CD4-positive, alpha-beta T cell (primary cell): ENCODE measurements at regions not wholly inside any gene's neighbourhood (a gene's known extent, or its start where the extent isn't known, plus 50 kb on each side); places are given as distances from the start of the nearest gene placed in this dataset.
"Not testable (repeated sequence)": the region's sequence is repeated elsewhere in the genome, so short reads cannot be mapped to it uniquely, and the experiment has no call there.

Source experiments
- ATAC-seq: fragments of 200-7000 bp; cut with Tn5 transposase; one replicate; pipeline ENCODE4 v1.10.0; 2022; ENCODE audit warnings: mild to moderate bottlenecking; ENCODE audit not compliant: poor library complexity
- CTCF ChIA-PET: fragments of 350-600 bp; sonication (Branson Sonifier 250); formaldehyde crosslinking; loops from one replicate; lab custom pipeline; 2021; ENCODE audit warnings: antibody characterized with exemption, inconsistent platforms; lab: Charles Lee
- POLR2A ChIA-PET: fragments of 350-600 bp; sonication (Branson Sonifier 250); formaldehyde crosslinking; loops from one replicate; lab custom pipeline; 2021; ENCODE audit warnings: antibody characterized with exemption, inconsistent platforms; lab: Charles Lee
- DNase-seq, 14 experiments: peaks; one replicate each; pipeline ENCODE4 v3.0.0-alpha.2; 2013 to 2020; ENCODE audit warnings: mixed read lengths in 2 of 14
- H3K27ac ChIP-seq, 2 donors: one replicate each; pipeline versions ENCODE4 v1.5.1 to v1.7.0; 2013; ENCODE audit warnings: low read length in 2 of 2, low read depth in 1 of 2, mild to moderate bottlenecking in 1 of 2
- H3K27me3 ChIP-seq, 2 experiments: 1 replicate in 1 of 2; 2 replicates in 1 of 2; pipeline versions ENCODE4 v1.6.1 to v1.7.0; 2013; ENCODE audit warnings: low read length in 2 of 2, control low read depth in 1 of 2, mild to moderate bottlenecking in 1 of 2, moderate library complexity in 1 of 2; ENCODE audit not compliant: insufficient read depth in 2 of 2, control insufficient read depth in 1 of 2
- H3K36me3 ChIP-seq: one replicate; pipeline ENCODE4 v1.6.1; 2013; ENCODE audit warnings: low read length, control low read depth; ENCODE audit not compliant: insufficient read depth
- H3K4me1 ChIP-seq: one replicate; pipeline ENCODE4 v1.6.1; 2013; ENCODE audit warnings: low read length, control low read depth; ENCODE audit not compliant: insufficient read depth
- H3K4me3 ChIP-seq: one replicate; pipeline ENCODE4 v1.5.1; 2013; ENCODE audit warnings: mild to moderate bottlenecking, low read length, moderate library complexity
- H3K9me3 ChIP-seq, 2 experiments: 1 replicate in 1 of 2; 2 replicates in 1 of 2; pipeline versions ENCODE4 v1.6.1 to v1.7.0; 2013; ENCODE audit warnings: low read length in 2 of 2, mild to moderate bottlenecking in 2 of 2, control low read depth in 1 of 2, moderate library complexity in 1 of 2; ENCODE audit not compliant: control insufficient read depth in 1 of 2, insufficient read depth in 1 of 2
- H3K27ac Mint-ChIP-seq: one replicate; pipeline ENCODE4 v1.8.0; 2020; ENCODE audit warnings: mixed read lengths
- H3K27me3 Mint-ChIP-seq: one replicate; pipeline ENCODE4 v1.8.0; 2021; ENCODE audit warnings: mixed read lengths
- H3K36me3 Mint-ChIP-seq: one replicate; pipeline ENCODE4 v1.8.0; 2021; ENCODE audit warnings: low read depth, mixed read lengths
- H3K4me1 Mint-ChIP-seq: one replicate; pipeline ENCODE4 v1.8.0; 2021; ENCODE audit warnings: low read depth, mixed read lengths
- H3K4me3 Mint-ChIP-seq: one replicate; pipeline ENCODE4 v1.8.0; 2020; ENCODE audit warnings: mild to moderate bottlenecking, mixed read lengths
- H3K9me3 Mint-ChIP-seq: one replicate; pipeline ENCODE4 v1.8.0; 2020; ENCODE audit warnings: mixed read lengths
- intact Hi-C, 2 experiments: fragments of 100-400 bp; cut with DNase I in 1 of 2; cut with micrococcal nuclease in 1 of 2; formaldehyde crosslinking; loops; one replicate each; pipeline versions ENCODE4 v1.15.1 to v1.9.0; 2023 to 2025; cut with DNase I, micrococcal nuclease
- TF ChIP-seq, protein P1 (sequence below): fragments of 200-600 bp; IDR thresholded peaks from one replicate; pipeline ENCODE4 v1.8.0; 2022; ENCODE audit warnings: antibody characterized with exemption, mild to moderate bottlenecking

DNA sequence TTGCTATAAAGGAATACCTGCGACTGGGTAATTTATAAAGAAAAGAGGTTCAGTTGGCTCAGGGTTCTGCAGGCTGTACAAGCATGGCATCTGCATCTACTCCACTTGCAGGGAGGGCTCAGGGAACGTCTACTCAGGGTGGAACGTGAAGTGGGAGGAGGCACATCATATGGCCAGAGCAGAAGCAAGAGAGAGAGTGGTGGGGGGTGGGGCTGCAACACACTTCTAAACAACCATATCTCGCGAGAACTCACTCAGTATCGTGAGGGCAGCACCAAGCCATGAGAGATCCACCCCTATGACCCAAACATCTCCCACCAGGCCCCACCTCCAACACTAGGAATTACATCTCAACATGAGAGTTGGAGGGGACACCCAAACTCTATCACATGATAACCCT, 109.8 kb upstream of the SCAF8 start:
- H3K27me3 ChIP-seq = no peaks in the 10 kb centered on the region
- H3K27ac Mint-ChIP-seq = no peak overlapping the region
- H3K4me3 ChIP-seq = no peak overlapping the region
- no peaks in the 10 kb centered on the region for H3K9me3 ChIP-seq
- H3K36me3 ChIP-seq = no peaks in the 10 kb centered on the region
- H3K9me3 Mint-ChIP-seq = no peaks in the 10 kb centered on the region
- H3K36me3 Mint-ChIP-seq = no peaks in the 10 kb centered on the region
- ChIA-PET POLR2A (no interaction called here), CTCF (no interaction called here)
- H3K4me1 ChIP-seq = no peaks in the 10 kb centered on the region
- DNase-seq (no peak), ATAC-seq (no peak)
- intact Hi-C loops = no loop called here
- TF ChIP-seq, protein P1, sequence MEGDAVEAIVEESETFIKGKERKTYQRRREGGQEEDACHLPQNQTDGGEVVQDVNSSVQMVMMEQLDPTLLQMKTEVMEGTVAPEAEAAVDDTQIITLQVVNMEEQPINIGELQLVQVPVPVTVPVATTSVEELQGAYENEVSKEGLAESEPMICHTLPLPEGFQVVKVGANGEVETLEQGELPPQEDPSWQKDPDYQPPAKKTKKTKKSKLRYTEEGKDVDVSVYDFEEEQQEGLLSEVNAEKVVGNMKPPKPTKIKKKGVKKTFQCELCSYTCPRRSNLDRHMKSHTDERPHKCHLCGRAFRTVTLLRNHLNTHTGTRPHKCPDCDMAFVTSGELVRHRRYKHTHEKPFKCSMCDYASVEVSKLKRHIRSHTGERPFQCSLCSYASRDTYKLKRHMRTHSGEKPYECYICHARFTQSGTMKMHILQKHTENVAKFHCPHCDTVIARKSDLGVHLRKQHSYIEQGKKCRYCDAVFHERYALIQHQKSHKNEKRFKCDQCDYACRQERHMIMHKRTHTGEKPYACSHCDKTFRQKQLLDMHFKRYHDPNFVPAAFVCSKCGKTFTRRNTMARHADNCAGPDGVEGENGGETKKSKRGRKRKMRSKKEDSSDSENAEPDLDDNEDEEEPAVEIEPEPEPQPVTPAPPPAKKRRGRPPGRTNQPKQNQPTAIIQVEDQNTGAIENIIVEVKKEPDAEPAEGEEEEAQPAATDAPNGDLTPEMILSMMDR = no peak
- no peaks in the 10 kb centered on the region for H3K4me1 Mint-ChIP-seq
- H3K4me3 Mint-ChIP-seq = no peak overlapping the region
- no peak overlapping the region for H3K27ac ChIP-seq
- no peaks in the 10 kb centered on the region for H3K27me3 Mint-ChIP-seq

DNA sequence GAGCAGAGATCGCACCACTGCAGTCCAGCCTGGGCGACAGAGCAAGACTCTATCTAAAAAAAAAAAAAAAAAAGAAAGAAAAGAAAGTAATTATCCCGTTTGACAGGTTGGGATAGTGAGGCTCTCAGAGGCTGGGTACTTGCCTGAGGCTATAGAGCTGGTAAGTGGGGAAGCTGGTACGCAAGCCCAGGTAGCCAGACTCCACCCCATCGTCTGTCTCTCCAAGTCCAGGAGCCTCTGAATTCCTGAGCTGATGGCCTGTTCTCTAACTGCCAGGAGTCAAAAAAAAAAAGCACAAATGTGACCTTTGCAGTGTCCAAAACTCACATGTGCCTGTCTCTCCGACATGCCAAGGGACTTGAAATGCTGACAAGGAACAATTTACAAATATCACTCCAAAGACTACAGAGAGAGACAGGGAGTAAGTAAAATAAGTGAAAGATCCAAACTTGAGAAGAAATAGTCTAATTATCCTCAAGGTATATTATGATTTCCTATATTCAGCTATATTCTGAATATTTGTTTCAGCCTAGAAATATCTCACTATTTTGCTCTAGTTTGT, 109.1 kb upstream of the SCAF8 start:
- no peaks in the 10 kb centered on the region for H3K9me3 Mint-ChIP-seq
- H3K27ac ChIP-seq = no peak overlapping the region
- TF ChIP-seq, protein P1 = no peak
- intact Hi-C loops = no loop called here
- H3K27me3 Mint-ChIP-seq = no peaks in the 10 kb centered on the region
- H3K27ac Mint-ChIP-seq = no peak overlapping the region
- no peaks in the 10 kb centered on the region for H3K36me3 Mint-ChIP-seq
- H3K4me3 Mint-ChIP-seq = no peak overlapping the region
- H3K36me3 ChIP-seq = no peaks in the 10 kb centered on the region
- CTCF ChIA-PET = interaction anchor here (1.3 kb wide), 1 partner anchor 29 kb away, joined by 3 read pairs; no protein-coding TSS in a partner anchor
- H3K4me1 ChIP-seq = no peaks in the 10 kb centered on the region
- no peaks in the 10 kb centered on the region for H3K4me1 Mint-ChIP-seq
- DNase-seq (no peak), ATAC-seq (no peak)
- POLR2A ChIA-PET = no interaction called here
- H3K4me3 ChIP-seq = no peak overlapping the region
- no peaks in the 10 kb centered on the region for H3K9me3 ChIP-seq
- no peaks in the 10 kb centered on the region for H3K27me3 ChIP-seq

DNA sequence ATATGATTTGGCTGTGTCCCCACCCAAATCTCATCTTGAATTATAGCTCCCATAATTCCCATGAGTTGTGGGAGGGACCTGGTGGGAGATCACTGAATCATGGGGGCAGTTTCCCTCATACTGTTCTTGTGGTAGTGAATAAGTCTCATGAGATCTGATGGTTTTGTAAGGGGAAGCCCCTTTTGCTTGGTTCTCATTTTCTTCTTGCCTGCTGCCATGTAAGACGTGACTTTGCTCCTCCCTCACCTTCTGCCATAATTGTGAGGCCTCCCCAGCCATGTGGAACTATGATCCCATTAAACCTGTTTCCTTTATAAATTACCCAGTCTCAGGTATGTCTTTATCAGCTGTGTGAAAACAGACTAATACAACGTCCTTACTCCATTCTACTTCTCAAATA, 108.5 kb upstream of the SCAF8 start:
- H3K4me1 Mint-ChIP-seq, H3K36me3 Mint-ChIP-seq, H3K36me3 ChIP-seq, ATAC-seq, H3K27ac ChIP-seq, H3K27me3 ChIP-seq, intact Hi-C loops, POLR2A ChIA-PET, H3K27ac Mint-ChIP-seq, H3K4me3 Mint-ChIP-seq, H3K27me3 Mint-ChIP-seq, DNase-seq, H3K9me3 ChIP-seq, H3K9me3 Mint-ChIP-seq, H3K4me1 ChIP-seq, H3K4me3 ChIP-seq: not testable (repeated sequence)
- CTCF ChIA-PET = interaction anchor here (1.3 kb wide), 1 partner anchor 30 kb away, joined by 3 read pairs; no protein-coding TSS in a partner anchor

DNA sequence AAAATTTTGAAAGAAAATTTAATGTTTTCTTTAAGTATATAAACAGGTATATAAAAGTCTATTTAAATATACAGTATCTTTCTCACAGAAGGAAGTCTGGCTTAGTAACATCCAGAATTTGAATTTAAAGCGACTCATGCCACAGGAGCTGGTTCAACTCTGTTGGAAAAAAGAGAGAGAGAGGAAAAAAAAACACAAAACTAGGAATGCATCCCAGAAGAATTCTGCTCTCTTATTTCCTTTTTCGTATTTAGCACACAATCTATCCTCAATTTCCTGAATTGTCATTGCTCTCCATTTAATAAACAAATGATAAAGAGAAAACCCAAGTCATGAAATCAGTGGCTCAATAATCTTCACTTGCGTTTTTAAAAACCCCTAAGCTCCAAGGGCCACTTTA, 107.5 kb upstream of the SCAF8 start:
- Mint-ChIP-seq H3K27me3 (no peaks in the 10 kb centered on the region), H3K36me3 (no peaks in the 10 kb centered on the region), H3K9me3 (no peaks in the 10 kb centered on the region), H3K27ac (no peak overlapping the region), H3K4me3 (no peak overlapping the region), H3K4me1 (no peaks in the 10 kb centered on the region)
- Histone ChIP-seq H3K27me3 (no peaks in the 10 kb centered on the region), H3K4me3 (no peak overlapping the region), H3K9me3 (no peaks in the 10 kb centered on the region), H3K4me1 (no peaks in the 10 kb centered on the region), H3K27ac (no peak overlapping the region), H3K36me3 (no peaks in the 10 kb centered on the region)
- ChIA-PET CTCF (no interaction called here), POLR2A (no interaction called here)
- no peak for DNase-seq
- no peak for ATAC-seq
- TF ChIP-seq, protein P1 = no peak
- intact Hi-C loops = no loop called here
